AML-193 (cell line): ENCODE measurements at regions not wholly inside any gene's neighbourhood (a gene's known extent, or its start where the extent isn't known, plus 50 kb on each side); places are given as distances from the start of the nearest gene placed in this dataset.

Experiments used
- DNase-seq, 2 experiments: peaks; one replicate each; lab custom pipeline; 2025; lab: John Stamatoyannopoulos, UW

DNA sequence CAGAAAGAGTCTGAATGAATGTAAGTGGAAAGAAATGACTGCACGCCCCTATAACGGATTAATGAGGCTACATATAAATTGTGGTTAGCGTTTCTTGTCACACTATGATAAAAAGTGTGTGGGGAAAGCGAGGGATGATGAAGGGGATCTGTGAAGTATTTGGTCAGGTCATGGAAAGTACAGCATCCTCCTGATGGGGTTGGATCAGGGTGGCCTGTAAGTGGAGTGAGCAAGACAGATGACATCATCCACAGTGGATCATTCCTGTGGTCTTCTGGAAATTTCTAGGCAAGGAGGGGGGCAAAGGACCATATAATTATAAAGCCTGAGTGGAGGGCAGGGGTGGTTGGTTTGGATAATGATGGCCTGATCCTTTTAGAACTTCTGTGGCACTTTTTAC, 606.0 kb downstream of the INHBA start:
- no peak for DNase-seq

DNA sequence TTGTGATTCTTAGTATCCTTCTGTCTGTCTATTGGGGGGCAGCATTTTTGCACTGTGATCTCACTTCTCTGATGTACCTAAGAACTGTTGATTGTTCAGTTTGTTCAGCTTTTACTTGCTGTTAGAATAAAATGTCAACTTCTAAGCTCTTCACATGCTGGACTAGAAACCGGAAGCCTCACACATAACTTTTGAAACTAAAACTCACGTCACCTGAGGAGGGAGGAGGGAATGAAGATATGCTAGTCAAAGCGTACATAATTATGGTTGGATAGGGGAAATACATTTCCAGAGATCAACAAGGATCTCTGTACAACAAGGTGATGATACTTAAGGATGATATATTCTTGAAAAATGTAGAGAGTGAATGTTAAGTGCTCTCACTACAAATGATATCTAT, 609.7 kb downstream of the INHBA start:
- DNase-seq: no peak

DNA sequence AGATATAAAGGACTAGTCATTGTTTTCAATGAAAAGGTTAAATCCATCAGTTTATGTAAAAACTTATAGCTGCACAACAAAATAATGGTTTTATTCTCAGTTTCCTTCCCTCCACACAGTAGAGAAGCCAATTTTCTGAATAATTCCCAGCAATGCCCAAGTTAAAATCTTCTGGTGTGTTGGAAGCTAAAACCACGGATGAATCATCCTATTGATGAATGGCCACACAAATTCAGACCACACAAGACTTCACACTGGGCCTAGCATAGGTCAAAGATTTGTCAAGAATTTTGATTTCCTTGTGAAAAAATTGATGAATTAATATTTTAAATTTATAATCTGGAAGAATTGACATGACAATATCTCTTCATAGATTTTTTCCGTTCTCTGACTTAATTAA, 617.6 kb downstream of the INHBA start:
- no peak for DNase-seq

DNA sequence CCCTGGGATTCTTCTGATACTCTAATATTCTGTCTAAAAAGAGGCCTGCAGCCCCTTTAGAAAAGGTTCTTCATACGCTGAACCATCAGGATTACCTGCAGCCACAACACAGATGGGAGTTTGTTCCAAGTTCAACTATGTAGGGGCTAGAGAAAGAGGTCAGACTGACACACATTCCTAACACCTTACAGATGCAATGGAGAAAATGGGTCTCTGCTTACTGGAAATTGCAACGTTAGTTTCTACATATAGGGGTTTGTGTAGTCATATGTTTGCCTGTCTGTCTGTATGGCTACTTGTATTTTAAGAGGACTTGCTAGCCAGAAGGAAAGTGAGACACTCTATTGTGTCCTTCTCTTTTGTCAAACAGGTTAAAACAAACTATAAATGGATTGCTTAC, 618.5 kb downstream of the INHBA start:
- no peak for DNase-seq

DNA sequence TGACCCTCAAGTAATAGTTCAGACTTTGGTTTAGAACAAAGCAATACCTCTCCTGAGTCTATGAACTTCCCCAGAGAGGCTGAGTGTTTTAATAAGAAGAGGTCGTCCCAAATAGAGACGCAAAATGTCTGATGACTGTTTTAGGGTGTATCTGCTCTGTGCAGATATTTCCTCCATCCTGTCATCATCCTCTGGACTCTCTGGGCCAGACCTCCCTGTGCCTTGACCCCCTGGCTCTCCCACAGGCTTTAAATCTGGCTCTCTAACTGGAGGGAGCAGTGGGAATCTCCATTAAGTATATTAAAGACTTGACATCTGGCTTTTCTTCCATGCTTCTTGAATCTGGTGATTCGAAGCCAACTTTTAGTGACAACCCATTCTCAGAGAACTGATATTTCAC, 633.3 kb downstream of the INHBA start:
- no peak for DNase-seq

DNA sequence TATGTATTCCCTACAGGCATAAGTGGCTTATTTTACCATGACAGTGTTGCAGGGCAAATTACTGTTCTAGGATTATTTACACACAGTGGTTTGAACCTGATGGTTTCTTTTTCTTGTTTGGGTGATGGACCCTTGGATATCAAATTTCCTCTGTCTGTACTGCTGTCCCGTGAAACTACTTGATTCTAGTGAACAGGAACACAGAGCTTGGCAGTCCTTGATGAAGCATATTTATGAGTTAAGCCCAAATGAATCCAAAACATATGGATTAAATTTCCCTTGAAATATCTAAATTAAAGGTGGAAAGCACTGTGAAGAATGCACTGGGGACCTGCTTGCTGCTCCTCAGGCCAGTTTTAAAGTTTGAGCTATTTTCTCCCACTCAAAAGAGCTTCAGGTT, 635.3 kb downstream of the INHBA start:
- no peak for DNase-seq

DNA sequence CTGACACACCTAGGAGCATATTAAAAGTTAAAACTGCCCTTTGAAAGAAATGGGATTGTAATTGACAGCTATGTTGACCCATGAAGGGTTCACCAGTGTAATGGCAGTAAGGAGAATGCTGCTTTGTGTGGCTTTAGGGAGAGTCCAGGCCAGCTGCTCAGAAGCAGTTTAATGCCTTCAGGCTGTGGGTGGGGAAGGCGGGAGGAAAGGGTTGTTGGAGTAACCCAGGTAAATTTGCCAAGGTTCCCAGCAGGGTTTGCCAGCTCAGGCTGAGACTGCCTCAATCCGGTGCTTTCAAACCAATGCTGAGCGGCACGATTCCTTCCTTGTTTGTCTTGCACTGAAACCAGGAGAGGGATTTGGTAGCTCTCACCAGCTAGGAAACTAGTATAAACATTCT, 637.2 kb downstream of the INHBA start:
- DNase-seq: no peak

DNA sequence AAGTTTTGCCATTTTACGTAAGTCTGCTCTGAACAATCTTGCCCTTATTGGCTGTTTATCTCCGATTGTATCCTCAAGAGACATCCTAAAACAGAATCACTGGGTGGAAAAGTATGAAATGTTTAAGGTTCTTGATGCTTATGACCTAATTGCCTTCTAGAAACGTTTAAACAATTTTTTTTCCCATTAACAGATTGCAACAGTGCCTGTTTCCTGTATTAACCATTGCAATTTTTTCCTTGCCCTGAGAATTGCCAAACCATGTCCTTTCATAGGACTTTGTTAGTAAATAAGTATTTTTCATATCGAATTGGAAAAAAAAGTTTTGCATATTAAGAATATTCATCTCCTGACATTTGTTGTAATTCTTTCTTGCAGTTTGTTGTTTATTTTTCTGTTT, 639.8 kb downstream of the INHBA start:
- peak; percentile 2 to 6 for DNase-seq

DNA sequence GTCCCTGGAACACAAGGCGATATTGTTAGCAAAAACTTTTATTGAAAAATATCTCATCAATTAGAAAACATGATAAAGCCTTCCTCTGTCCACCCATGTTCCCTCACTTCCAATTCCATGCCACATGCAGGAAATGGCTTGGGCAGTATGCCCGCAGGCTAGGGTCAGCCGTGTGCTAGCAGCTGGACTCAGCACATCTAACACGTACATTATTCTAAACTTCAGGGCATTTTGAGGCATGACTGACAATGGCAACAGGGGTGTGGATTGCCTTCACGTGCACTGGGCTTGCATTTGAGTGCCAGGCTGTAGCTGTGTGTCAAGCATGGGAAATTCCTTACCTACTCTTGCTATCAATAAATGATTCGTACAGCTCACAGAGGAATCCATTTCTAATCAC, 642.1 kb downstream of the INHBA start:
- DNase-seq: no peak

DNA sequence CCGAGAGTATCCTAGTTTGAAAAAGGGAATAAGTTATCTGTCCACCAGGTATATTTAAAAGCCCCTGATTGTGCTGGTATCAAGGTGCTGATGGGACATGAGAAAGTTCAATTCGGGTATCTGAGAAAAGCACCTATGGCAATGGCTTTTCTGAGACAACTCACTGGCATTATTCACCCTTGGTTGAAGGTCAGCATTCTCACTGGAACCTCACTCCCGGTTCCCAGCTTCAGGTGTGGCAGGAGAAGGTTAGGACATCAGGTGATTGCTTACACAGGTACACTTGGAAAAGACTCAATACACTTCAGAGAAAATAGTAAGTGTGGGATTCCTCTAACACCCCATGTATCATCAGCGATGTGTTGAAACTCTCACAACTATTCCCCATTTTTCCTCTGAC, 643.1 kb downstream of the INHBA start:
- DNase-seq: no peak

DNA sequence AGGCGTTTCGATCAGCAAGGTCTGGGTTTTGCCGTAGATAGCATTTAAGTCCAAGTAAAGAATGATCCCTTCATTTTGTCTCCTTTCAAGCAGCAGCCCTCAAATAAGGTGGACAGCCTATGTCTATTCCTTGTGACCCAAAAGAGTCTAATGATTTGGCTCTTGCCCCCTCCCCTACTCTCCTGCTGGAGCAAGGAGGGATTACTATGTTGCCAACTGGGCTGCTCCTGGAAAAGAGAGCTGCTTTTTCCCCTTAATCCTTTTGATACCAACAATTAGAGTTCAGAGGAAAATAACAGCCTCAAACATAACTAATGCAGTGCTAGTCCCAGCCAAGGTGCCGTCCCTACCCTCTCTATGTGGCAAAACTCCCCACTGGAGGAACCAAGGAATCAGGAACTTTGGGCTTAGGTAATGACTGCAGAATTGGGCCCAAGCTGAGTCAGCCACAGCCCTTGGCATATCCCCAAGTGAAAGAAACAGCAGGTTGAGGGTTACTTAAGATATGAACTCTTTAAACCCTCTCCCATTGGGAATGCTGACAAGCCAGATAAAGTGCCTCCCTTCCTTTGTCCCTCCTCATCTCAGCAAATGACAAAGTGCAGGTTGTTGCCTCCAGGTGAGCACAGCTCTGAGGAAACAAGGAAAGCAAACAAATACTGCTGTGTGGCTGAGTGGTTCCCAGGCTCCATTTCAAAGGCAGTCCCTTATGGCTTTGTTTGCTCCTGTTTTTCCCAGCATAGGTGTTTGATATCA, 643.7 kb downstream of the INHBA start:
- no peak for DNase-seq

DNA sequence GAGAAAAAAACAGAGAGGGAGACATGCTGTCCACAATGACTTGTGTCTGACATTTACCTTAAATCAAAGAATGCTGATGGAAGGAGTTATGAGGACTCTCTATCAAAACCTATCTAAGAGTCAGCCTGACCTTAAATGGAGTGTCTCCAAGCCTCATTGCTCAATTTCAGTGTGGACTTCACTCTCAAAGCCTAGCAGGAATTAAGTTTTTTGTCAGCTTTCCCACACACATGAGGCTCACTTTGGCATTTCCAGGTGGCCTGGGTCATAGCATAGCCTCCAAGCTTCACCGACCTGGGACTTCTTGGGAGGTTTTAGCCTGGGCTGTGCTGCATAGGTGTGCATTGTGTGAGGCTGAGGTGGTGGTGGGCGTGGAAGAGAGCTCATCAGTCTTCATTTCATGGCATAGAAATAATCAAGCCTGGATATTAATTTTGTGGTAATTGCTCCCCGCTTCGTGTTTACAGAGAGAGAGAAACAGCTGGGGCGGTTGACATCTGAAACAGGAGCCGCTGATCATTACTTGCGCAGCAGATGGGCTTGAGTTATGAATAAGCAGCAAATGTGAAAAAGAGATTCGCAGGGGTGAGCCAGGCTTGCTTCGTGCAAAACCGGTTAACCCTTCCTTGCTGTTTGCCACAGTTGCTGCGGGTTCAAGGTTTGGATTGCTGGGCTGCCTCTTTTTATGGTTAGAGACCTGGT, 647.8 kb downstream of the INHBA start:
- no peak for DNase-seq

DNA sequence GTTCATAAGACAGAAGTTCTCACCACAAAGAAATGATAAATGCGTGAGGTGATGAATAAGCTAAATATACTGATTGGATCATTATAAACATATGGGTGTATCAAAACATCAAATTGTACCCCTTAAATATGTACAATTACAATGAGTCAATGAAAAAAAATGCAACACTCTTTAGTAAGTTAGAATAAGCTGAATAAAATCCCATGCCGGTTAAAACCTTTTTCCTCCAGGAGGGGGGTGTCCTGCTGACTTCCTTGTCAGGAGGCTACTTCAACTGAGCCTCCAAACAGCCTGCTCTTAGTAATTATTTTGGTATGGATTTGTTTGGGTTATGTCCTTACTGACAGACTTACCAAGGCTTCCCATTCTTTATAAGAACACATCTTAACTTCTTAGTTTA, 649.1 kb downstream of the INHBA start:
- no peak for DNase-seq

DNA sequence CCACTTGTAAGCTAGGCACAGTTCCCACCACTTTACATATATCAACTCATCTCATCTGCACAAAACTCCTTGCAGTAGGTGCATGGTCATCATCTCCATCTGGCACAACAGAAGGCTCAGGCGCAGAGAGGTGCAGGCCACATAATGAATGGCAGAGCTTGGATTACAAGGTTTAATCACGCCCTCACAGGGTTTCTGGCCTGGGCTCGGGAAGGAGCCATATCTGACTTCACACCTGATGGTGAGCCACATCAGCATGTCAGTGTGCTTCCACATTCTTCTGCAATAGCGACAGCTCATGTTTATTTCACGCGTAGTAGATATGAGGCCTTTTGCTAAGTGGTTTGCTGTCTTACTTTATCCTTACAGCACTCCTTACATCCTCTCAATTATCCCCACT, 650.2 kb downstream of the INHBA start:
- DNase-seq: no peak

DNA sequence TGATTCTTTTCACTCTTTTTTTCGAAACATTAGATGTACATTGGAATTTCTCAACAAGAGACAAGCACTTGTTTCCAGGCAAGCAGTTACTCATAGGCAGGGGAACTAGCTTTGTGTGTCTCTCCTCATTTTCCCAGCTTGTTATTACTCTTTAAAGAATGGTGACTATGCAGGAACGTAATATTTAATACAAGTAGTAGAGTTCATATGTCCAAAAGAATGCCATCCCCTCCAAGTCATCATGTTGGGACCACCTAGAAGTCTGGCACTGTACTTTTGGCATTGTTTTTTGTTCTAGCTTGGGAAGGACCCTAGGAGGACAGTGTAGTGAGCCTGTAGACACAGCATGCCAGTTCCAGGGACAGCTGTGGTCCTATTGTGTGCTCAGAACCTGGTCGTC, 650.7 kb downstream of the INHBA start:
- DNase-seq: no peak

DNA sequence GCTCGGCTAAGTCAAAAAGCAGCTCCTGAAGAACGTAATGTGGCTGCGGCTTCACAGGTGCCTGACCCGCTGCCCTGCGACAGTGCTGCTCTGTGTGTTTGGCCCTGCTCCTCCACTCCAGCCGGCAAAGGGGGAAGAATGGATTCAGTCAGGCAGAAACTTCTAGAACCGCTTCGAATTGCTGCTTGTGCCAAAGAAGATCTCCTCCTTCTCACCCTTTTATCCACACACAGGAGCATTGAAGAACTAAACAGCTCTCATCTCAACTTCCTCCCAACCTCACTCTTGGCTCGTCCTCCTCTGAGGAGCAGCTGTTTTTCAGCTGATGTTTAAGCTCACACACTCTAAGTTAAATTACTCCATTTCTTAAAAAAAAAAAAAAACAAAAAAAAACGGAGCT, 651.4 kb downstream of the INHBA start:
- no peak for DNase-seq

DNA sequence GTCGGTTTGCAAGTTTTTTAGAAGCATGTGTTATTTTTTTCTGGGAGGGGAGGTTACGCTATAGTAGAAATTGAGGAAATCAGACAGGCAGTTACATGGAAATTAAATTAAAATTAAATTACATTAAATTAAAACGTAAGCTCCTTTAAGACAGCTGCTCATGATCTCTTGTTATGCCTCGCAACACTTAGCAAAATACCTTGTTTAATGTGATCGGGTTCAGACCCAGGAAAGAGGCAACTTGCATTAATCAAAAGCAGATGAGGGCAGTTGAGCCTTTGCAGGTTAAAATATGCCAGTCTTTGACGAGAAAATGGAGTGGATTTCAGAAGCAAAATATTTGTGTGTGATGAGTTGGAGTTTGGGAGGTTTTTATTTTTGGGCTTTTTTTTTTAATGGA, 651.8 kb downstream of the INHBA start:
- no peak for DNase-seq

DNA sequence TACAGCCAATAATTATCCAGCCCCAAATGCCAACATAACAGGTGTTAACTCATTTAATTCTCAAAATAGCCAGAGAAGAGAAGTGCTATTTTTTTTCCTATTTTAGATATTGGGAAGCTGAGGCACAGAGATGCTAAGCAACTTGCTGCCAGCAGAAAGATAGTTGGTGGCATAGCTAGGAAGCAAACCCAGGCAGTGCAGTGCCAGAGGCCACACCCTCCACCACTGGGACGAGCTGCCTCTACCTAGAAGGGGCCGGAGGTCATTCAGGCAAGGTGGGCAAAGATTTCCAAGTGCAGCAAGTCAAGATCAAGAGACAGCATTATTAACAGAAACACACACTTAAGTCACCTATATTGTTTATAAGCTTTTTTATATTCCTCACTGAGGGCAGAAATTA, 654.1 kb downstream of the INHBA start:
- no peak for DNase-seq

DNA sequence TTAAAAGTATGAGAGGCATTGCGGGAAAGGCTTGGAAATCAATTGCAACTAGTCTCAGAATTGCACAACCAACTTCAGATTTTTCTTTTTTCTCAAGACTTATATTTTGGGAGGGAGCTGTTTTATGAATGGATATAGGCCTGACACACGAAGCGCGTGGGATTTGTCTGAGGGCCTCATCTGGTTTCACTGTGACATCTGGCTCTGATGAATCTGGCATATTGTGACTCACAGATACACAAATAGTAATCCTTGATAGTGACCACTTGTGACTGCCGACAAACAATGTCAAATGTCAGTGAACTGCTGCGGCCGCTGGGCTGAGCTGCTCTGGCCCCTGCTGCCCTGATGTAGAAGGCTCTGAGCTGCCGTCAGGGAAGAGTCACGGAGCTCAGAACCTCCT, 655.1 kb downstream of the INHBA start:
- no peak for DNase-seq

DNA sequence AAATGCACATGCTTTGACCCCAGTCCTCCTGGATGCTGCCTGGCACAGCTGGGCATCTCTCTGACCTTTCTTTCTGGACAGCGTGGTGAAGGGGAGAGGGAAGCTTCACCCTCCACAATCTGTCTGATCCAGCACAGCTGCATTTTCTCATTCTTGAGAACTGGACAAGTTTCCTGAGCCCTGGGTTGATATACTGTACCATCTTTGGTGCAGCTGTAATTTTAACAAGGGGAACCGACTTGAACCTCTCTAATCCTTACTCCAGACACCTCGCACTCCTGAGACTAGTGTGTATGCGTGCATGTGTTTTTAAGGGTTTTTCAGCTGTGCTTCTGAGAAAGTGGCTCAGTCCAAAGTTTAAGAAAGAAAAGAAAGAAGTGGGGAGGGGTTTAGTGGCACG, 655.7 kb downstream of the INHBA start:
- no peak for DNase-seq

DNA sequence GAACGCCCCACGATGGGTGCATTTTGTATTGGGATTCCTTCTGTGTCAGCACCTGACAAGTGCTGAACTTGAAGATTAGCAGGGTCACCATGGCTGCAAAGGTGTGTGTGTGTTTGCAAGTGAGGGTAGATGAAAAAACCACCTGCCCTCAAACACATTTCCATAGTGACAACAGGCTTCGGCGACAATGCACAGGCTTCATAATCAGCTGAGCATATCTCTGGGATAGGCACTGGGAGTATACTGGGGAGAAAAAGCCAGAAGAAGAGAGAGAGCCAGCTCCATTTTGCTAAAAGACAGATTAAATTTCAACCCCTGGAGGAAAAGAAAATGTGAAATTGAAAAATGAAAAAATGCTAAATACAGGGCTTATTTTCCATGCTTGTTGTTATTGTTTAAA, 656.1 kb downstream of the INHBA start:
- DNase-seq: no peak

DNA sequence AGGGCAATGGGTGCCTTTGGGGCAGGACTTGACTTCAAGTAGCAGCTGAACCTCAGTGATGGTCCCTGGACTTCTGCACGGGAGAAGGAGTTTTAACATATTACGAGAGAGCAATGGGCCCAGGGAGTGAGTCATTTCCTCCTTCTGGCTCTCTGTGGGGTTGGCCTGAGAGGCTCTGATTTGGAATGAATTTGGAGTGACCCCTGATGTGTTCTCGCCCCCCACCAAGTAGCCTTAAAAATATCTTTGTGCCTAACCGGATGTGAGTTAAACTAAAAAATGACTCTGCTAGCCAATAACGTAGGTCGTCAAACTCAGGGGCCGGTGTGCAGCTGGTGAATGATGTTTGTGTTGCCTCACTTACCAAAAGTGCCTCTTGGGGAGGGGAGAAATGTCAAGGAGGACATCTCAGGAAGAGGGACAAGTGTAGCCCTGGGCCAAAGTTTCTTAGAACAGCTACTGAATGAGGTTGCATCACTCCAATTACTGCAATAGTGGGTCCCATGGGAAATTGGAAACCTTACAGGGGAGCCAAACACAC, 656.6 kb downstream of the INHBA start:
- DNase-seq: no peak

DNA sequence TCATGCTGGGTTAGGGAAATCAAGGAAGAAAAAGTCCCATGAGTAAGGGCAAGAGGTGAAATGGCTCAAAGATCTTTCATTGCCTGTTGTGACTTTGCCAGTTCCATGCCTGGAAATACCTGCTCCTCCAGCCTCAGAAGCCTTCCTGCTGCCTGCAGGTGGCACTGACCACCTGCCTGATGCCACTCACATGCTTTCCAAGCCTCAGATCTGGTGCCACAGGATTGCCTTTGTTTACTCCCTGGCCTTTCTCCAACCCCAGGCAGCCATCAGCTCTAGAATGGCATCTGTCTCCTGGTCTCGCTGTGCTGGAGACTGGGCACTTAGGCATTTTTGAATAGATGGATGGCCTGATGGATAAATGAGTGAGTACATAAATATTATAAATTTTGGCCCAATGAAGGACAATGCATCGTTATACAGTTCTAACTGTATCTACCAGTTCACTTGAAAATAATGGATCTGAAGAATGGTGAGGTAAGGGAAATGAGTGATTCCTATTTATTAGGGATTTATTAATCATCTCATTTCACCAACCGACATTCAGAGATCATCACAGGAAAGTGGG, 657.2 kb downstream of the INHBA start:
- DNase-seq: no peak
